Endothelial cell of umbilical vein (primary cell): ENCODE measurements at regions not wholly inside any gene's neighbourhood (a gene's known extent, or its start where the extent isn't known, plus 50 kb on each side); places are given as distances from the start of the nearest gene placed in this dataset.
"Not testable (repeated sequence)": the region's sequence is repeated elsewhere in the genome, so short reads cannot be mapped to it uniquely, and the experiment has no call there.

Experiments
- EZH2 ChIP-seq: IDR thresholded peaks from 2 replicates; pipeline ENCODE4 v1.6.1; 2012; ENCODE audit warnings: borderline replicate concordance, low read depth, mild to moderate bottlenecking, moderate library complexity, low read length, inconsistent platforms; ENCODE audit not compliant: severe bottlenecking
- FOS ChIP-seq: IDR thresholded peaks from 2 replicates; pipeline ENCODE4 v1.6.1; 2011; ENCODE audit warnings: mild to moderate bottlenecking, low read length, moderate library complexity, borderline replicate concordance; ENCODE audit not compliant: insufficient read depth
- GATA2 ChIP-seq: IDR thresholded peaks from 2 replicates; pipeline ENCODE4 v1.7.0; 2011; ENCODE audit warnings: low read depth, mild to moderate bottlenecking, moderate library complexity, mixed read lengths, low read length; ENCODE audit not compliant: insufficient read length, insufficient read depth
- JUN ChIP-seq: IDR thresholded peaks from 2 replicates; pipeline ENCODE4 v1.6.1; 2011; ENCODE audit warnings: borderline replicate concordance, low read depth; ENCODE audit not compliant: insufficient read length, insufficient read depth
- MAX ChIP-seq: IDR thresholded peaks from 2 replicates; pipeline ENCODE4 v1.6.1; 2011; ENCODE audit not compliant: insufficient read depth, insufficient read length
- MYC ChIP-seq: IDR thresholded peaks from one replicate; pipeline ENCODE4 v1.6.1; 2011; ENCODE audit warnings: mild to moderate bottlenecking, low read depth, low read length
- POLR2A ChIP-seq: IDR thresholded peaks from 2 replicates; pipeline ENCODE4 v1.6.1; 2012; ENCODE audit warnings: low read depth, mild to moderate bottlenecking, control low read depth, low read length
- POLR2AphosphoS5 ChIP-seq: IDR thresholded peaks from 2 replicates; pipeline ENCODE4 v1.6.1; 2012; ENCODE audit warnings: low read depth, mild to moderate bottlenecking, control low read depth, low read length, moderate library complexity; ENCODE audit not compliant: insufficient read depth
- TF ChIP-seq, protein P1 (sequence below), 2 donors: IDR thresholded peaks; 1 replicate in 1 of 2; 2 replicates in 1 of 2; pipeline ENCODE4 v1.5.1; 2011; ENCODE audit warnings: low read length in 2 of 2, mild to moderate bottlenecking in 2 of 2, moderate library complexity in 2 of 2, control low read depth in 1 of 2, inconsistent platforms in 1 of 2, low read depth in 1 of 2; ENCODE audit not compliant: insufficient read depth in 1 of 2; ENCODE audit errors: extremely low read depth in 1 of 2

GRCh38 chr6:145283209-145283608 is 452.1 kb downstream of the EPM2A start:
- TF ChIP-seq, protein P1, sequence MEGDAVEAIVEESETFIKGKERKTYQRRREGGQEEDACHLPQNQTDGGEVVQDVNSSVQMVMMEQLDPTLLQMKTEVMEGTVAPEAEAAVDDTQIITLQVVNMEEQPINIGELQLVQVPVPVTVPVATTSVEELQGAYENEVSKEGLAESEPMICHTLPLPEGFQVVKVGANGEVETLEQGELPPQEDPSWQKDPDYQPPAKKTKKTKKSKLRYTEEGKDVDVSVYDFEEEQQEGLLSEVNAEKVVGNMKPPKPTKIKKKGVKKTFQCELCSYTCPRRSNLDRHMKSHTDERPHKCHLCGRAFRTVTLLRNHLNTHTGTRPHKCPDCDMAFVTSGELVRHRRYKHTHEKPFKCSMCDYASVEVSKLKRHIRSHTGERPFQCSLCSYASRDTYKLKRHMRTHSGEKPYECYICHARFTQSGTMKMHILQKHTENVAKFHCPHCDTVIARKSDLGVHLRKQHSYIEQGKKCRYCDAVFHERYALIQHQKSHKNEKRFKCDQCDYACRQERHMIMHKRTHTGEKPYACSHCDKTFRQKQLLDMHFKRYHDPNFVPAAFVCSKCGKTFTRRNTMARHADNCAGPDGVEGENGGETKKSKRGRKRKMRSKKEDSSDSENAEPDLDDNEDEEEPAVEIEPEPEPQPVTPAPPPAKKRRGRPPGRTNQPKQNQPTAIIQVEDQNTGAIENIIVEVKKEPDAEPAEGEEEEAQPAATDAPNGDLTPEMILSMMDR (IDR thresholded peaks at IDR 0.05; ENCODE audit: extremely low read depth in 1 of 2, insufficient read depth in 1 of 2, low read depth in 1 of 2, low read length in 2 of 2), result not testable (repeated sequence)
- not testable (repeated sequence) for TF ChIP-seq POLR2A, MAX, POLR2AphosphoS5, FOS, EZH2, MYC, GATA2, JUN
